H9 (cell line): ENCODE measurements at regions not wholly inside any gene's neighbourhood (a gene's known extent, or its start where the extent isn't known, plus 50 kb on each side); places are given as distances from the start of the nearest gene placed in this dataset.

Source experiments
- DNase-seq: peaks from one replicate; pipeline ENCODE4 v3.0.0-alpha.2; 2017
- H2AFZ ChIP-seq: one replicate; pipeline ENCODE4 v1.6.1; 2013; ENCODE audit warnings: mild to moderate bottlenecking, low read length, control low read depth, moderate library complexity
- H2AK5ac ChIP-seq: 2 replicates; pipeline ENCODE4 v1.6.1; 2013; ENCODE audit warnings: low read length, control low read depth, mixed read lengths; ENCODE audit not compliant: insufficient read length
- H2BK120ac ChIP-seq: one replicate; pipeline ENCODE4 v1.6.1; 2013; ENCODE audit warnings: low read depth, mild to moderate bottlenecking, low read length, control low read depth, inconsistent platforms; ENCODE audit not compliant: poor library complexity, severe bottlenecking
- H2BK12ac ChIP-seq: 2 replicates; pipeline ENCODE4 v1.6.1; 2013; ENCODE audit warnings: low read length, control low read depth, mixed read lengths, low read depth; ENCODE audit not compliant: insufficient read length
- H2BK15ac ChIP-seq: 2 replicates; pipeline ENCODE4 v1.6.1; 2013; ENCODE audit warnings: low read depth, low read length, control low read depth
- H2BK20ac ChIP-seq: one replicate; pipeline ENCODE4 v1.6.1; 2013; ENCODE audit warnings: low read depth, mild to moderate bottlenecking, low read length, control low read depth, inconsistent platforms; ENCODE audit not compliant: poor library complexity, severe bottlenecking
- H2BK5ac ChIP-seq: 2 replicates; pipeline ENCODE4 v1.6.1; 2013; ENCODE audit warnings: low read length, control low read depth, mixed read lengths; ENCODE audit not compliant: insufficient read length
- H3K14ac ChIP-seq: 2 replicates; pipeline ENCODE4 v1.6.1; 2013; ENCODE audit warnings: low read length, control low read depth; ENCODE audit not compliant: insufficient read depth
- H3K18ac ChIP-seq: 2 replicates; pipeline ENCODE4 v1.6.1; 2013; ENCODE audit warnings: low read depth, mild to moderate bottlenecking, mixed read lengths, low read length, control low read depth; ENCODE audit not compliant: insufficient read length
- H3K23ac ChIP-seq: 2 replicates; pipeline ENCODE4 v1.6.1; 2013; ENCODE audit warnings: low read length, control low read depth, mixed read lengths, low read depth; ENCODE audit not compliant: insufficient read length
- H3K23me2 ChIP-seq: 2 replicates; pipeline ENCODE4 v1.6.1; 2013; ENCODE audit warnings: low read depth, mild to moderate bottlenecking, mixed read lengths, low read length, control low read depth; ENCODE audit not compliant: insufficient read length, poor library complexity, severe bottlenecking
- H3K27ac ChIP-seq: 2 replicates; pipeline ENCODE4 v1.5.1; 2013; ENCODE audit warnings: low read length, control low read depth, mixed read lengths, low read depth; ENCODE audit not compliant: insufficient read length
- H3K27me3 ChIP-seq: 2 replicates; pipeline ENCODE4 v1.6.1; 2013; ENCODE audit warnings: low read length, control low read depth, inconsistent platforms; ENCODE audit not compliant: insufficient read depth
- H3K4ac ChIP-seq: 2 replicates; pipeline ENCODE4 v1.6.1; 2013; ENCODE audit warnings: low read depth, mild to moderate bottlenecking, control low read depth, inconsistent platforms, low read length, moderate library complexity
- H3K4me1 ChIP-seq: 2 replicates; pipeline ENCODE4 v1.6.1; 2013; ENCODE audit warnings: low read length, control low read depth, inconsistent platforms; ENCODE audit not compliant: insufficient read depth
- H3K4me2 ChIP-seq: 2 replicates; pipeline ENCODE4 v1.6.1; 2013; ENCODE audit warnings: low read length, control low read depth, mixed read lengths; ENCODE audit not compliant: insufficient read length, insufficient read depth
- H3K56ac ChIP-seq: 2 replicates; pipeline ENCODE4 v1.6.1; 2013; ENCODE audit warnings: low read depth, mild to moderate bottlenecking, mixed read lengths, low read length, control low read depth; ENCODE audit not compliant: insufficient read length
- H3K79me1 ChIP-seq: 2 replicates; pipeline ENCODE4 v1.6.1; 2013; ENCODE audit warnings: low read depth, mild to moderate bottlenecking, moderate library complexity, low read length, control low read depth, inconsistent platforms; ENCODE audit not compliant: insufficient read depth, poor library complexity, severe bottlenecking
- H3K79me2 ChIP-seq: 2 replicates; pipeline ENCODE4 v1.6.1; 2013; ENCODE audit warnings: low read length, control low read depth, inconsistent platforms; ENCODE audit not compliant: insufficient read depth
- H3K9ac ChIP-seq: 2 replicates; pipeline ENCODE4 v1.6.1; 2013; ENCODE audit warnings: low read length, control low read depth, mixed read lengths; ENCODE audit not compliant: insufficient read length; ENCODE audit errors: extremely low read depth
- H3K9me3 ChIP-seq: one replicate; pipeline ENCODE4 v1.6.1; 2013; ENCODE audit warnings: low read depth, low read length, inconsistent platforms; ENCODE audit not compliant: control insufficient read depth
- H3T11ph ChIP-seq: one replicate; pipeline ENCODE4 v1.6.1; 2013; ENCODE audit warnings: mild to moderate bottlenecking, low read length, control low read depth, inconsistent platforms
- H4K20me1 ChIP-seq: one replicate; pipeline ENCODE4 v1.6.1; 2013; ENCODE audit not compliant: control insufficient read depth, insufficient read length, insufficient read depth
- H4K5ac ChIP-seq: 2 replicates; pipeline ENCODE4 v1.6.1; 2013; ENCODE audit warnings: low read depth, mild to moderate bottlenecking, mixed read lengths, low read length, control low read depth; ENCODE audit not compliant: insufficient read length
- H4K8ac ChIP-seq: replicated peaks from 2 replicates; pipeline ENCODE4 v1.6.1; 2013; ENCODE audit warnings: low read length, control low read depth, mixed read lengths, low read depth; ENCODE audit not compliant: insufficient read length
- H4K91ac ChIP-seq: 2 replicates; pipeline ENCODE4 v1.6.1; 2013; ENCODE audit warnings: low read depth, mild to moderate bottlenecking, moderate library complexity, mixed read lengths, low read length, control low read depth; ENCODE audit not compliant: insufficient read length
- H3K27ac Mint-ChIP-seq, 3 experiments: 2 replicates in 2 of 3; 3 replicates in 1 of 3; pipeline ENCODE4 v1.8.0; 2020 to 2021; ENCODE audit warnings: mixed read lengths in 3 of 3, mild to moderate bottlenecking in 1 of 3, moderate library complexity in 1 of 3
- H3K27me3 Mint-ChIP-seq: 2 replicates; pipeline ENCODE4 v1.8.0; 2021; ENCODE audit warnings: low read depth, mild to moderate bottlenecking, moderate library complexity, mixed read lengths
- H3K36me3 Mint-ChIP-seq, 3 experiments: 2 replicates in 2 of 3; 3 replicates in 1 of 3; pipeline ENCODE4 v1.8.0; 2020 to 2021; ENCODE audit warnings: low read depth in 3 of 3, mixed read lengths in 3 of 3; ENCODE audit not compliant: insufficient read depth in 1 of 3
- H3K4me1 Mint-ChIP-seq, 2 experiments: 2 replicates each; pipeline ENCODE4 v1.8.0; 2020; ENCODE audit warnings: mixed read lengths in 2 of 2
- H3K4me3 Mint-ChIP-seq, 2 experiments: 2 replicates in 1 of 2; 3 replicates in 1 of 2; pipeline ENCODE4 v1.8.0; 2020 to 2021; ENCODE audit warnings: mild to moderate bottlenecking in 2 of 2, mixed read lengths in 2 of 2, moderate library complexity in 1 of 2
- H3K9me3 Mint-ChIP-seq, 2 experiments: 2 replicates in 1 of 2; 3 replicates in 1 of 2; pipeline ENCODE4 v1.8.0; 2020; ENCODE audit warnings: mild to moderate bottlenecking in 2 of 2, mixed read lengths in 2 of 2, moderate library complexity in 1 of 2
- WGBS: extraction: QIAGEN DNeasy Blood & Tissue Kit; methylation state at CpG from one replicate; pipeline ENCODE4 v1.1.7; 2013; ENCODE audit warnings: missing lambda C conversion rate, low lambda C conversion rate, mixed read lengths; ENCODE audit not compliant: insufficient read length; ENCODE audit errors: extremely low coverage; 5-methylcytosine and 5-hydroxymethylcytosine counted together
- TF ChIP-seq, protein P1 (sequence below): fragments of 200-600 bp; sonication (generic); conservative IDR thresholded peaks from 3 replicates; pipeline ENCODE4 v1.8.0; 2021; ENCODE audit warnings: antibody characterized with exemption, mild to moderate bottlenecking

DNA sequence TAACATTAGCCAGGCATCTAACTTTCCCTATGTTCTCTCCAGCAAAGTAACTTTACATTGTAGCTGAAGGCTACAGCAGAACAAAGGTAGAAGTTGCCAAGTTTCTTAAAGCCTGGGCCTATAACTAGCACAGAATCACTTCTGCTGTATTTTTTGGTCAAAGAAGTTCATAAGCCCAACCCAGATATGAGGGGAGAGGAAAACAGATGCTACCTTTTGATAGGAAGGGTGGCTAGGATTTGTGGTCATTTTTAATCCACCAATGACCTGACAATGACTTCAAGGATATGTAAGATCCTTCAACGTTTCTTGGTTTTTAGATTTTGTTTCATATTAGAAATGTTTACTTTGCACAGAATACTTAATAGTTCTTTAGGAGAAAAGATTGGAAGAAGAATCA, 64.2 kb upstream of the RANBP3L start:
- DNase-seq = no peak
- Histone ChIP-seq H3K27me3 (no peaks in the 10 kb centered on the region), H3K14ac (no peak overlapping the region), H3K4me2 (no peak overlapping the region), H2BK15ac (no peak overlapping the region), H3K18ac (no peak overlapping the region), H4K91ac (no peak overlapping the region), H2BK12ac (no peak overlapping the region), H3K79me2 (0 out of 2 replicates have a peak, but pooled peaks cover 1% of the 10 kb centered on the region), H4K20me1 (no peaks in the 10 kb centered on the region), H3K56ac (no peak overlapping the region), H3K23me2 (no peaks in the 10 kb centered on the region), H3K9me3 (no peaks in the 10 kb centered on the region), H3K4me1 (no peaks in the 10 kb centered on the region; the same call in 1 of the 2 replicates), H2BK5ac (no peak overlapping the region), H3K79me1 (no peaks in the 10 kb centered on the region), H3K27ac (no peak overlapping the region), H4K8ac (no peak overlapping the region), H3T11ph (no peak overlapping the region), H2AK5ac (no peak overlapping the region), H2BK20ac (no peak overlapping the region), H2AFZ (no peak overlapping the region), H3K9ac (no peak overlapping the region), H2BK120ac (no peak overlapping the region), H4K5ac (no peak overlapping the region), H3K4ac (no peak overlapping the region), H3K23ac (no peak overlapping the region)
- Mint-ChIP-seq H3K4me1 (peaks cover 3 to 5% of the 10 kb centered on the region in 2 experiments; a peak in 2 of 4 replicates), H3K4me3 (no peak overlapping the region), H3K27me3 (no peaks in the 10 kb centered on the region), H3K9me3 (peaks cover 0 to 6% of the 10 kb centered on the region in 2 experiments; a peak in 2 of 5 replicates), H3K36me3 (no peaks in the 10 kb centered on the region), H3K27ac (no peak overlapping the region)
- TF ChIP-seq, protein P1, sequence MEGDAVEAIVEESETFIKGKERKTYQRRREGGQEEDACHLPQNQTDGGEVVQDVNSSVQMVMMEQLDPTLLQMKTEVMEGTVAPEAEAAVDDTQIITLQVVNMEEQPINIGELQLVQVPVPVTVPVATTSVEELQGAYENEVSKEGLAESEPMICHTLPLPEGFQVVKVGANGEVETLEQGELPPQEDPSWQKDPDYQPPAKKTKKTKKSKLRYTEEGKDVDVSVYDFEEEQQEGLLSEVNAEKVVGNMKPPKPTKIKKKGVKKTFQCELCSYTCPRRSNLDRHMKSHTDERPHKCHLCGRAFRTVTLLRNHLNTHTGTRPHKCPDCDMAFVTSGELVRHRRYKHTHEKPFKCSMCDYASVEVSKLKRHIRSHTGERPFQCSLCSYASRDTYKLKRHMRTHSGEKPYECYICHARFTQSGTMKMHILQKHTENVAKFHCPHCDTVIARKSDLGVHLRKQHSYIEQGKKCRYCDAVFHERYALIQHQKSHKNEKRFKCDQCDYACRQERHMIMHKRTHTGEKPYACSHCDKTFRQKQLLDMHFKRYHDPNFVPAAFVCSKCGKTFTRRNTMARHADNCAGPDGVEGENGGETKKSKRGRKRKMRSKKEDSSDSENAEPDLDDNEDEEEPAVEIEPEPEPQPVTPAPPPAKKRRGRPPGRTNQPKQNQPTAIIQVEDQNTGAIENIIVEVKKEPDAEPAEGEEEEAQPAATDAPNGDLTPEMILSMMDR = no peak
- WGBS = no CpG with 5 or more reads among the region's 1 CpG
